PC-3 (cell line): ENCODE measurements at regions not wholly inside any gene's neighbourhood (a gene's known extent, or its start where the extent isn't known, plus 50 kb on each side); places are given as distances from the start of the nearest gene placed in this dataset.

ENCODE experiments used
- ATAC-seq: fragments of 200-7000 bp; cut with Tn5 transposase; 2 replicates; pipeline ENCODE4 v1.9.1; 2020; ENCODE audit warnings: mild to moderate bottlenecking, moderate library complexity
- BruUV-seq: library from RNA; stranded (reverse); fragments of 400-500 nt; replicated peaks from 2 replicates; lab custom pipeline; 2021; lab: Mats Ljungman, UMichigan
- CTCF ChIA-PET: fragments of 300-600 bp; sonication (Branson Sonifier 250); formaldehyde crosslinking; loops from one replicate; lab custom pipeline; 2022; ENCODE audit warnings: antibody characterized with exemption; lab: Charles Lee
- POLR2A ChIA-PET: fragments of 300-600 bp; sonication (Branson Sonifier 250); formaldehyde crosslinking; loops from one replicate; lab custom pipeline; 2022; ENCODE audit warnings: antibody characterized with exemption; ENCODE audit not compliant: unreplicated experiment; lab: Charles Lee
- DNase-seq: peaks from one replicate; pipeline ENCODE4 v3.0.0-alpha.2; 2015
- H2AFZ ChIP-seq: fragments of 300-600 bp; sonication (generic); 2 replicates; pipeline ENCODE4 v1.6.0; 2016; ENCODE audit warnings: antibody characterized with exemption, low read length
- H3F3A ChIP-seq: fragments of 300-600 bp; sonication (generic); one replicate; pipeline ENCODE4 v1.6.0; 2017; ENCODE audit warnings: antibody characterized with exemption, low read length, control low read depth, mild to moderate bottlenecking; ENCODE audit not compliant: unreplicated experiment
- H3K27ac ChIP-seq: fragments of 300-600 bp; sonication (generic); 2 replicates; pipeline ENCODE4 v1.5.1; 2016; ENCODE audit warnings: mild to moderate bottlenecking, low read length
- H3K27me3 ChIP-seq: fragments of 300-600 bp; sonication (generic); 2 replicates; pipeline ENCODE4 v1.6.1; 2016; ENCODE audit warnings: low read length, mixed read lengths
- H3K36me3 ChIP-seq: fragments of 300-600 bp; sonication (generic); 2 replicates; pipeline ENCODE4 v1.6.1; 2016; ENCODE audit warnings: low read depth, mixed run types, low read length, mixed read lengths
- H3K4me1 ChIP-seq: fragments of 300-600 bp; sonication (generic); 2 replicates; pipeline ENCODE4 v1.5.1; 2016; ENCODE audit warnings: low read length; ENCODE audit not compliant: insufficient read depth
- H3K4me2 ChIP-seq: fragments of 300-600 bp; sonication (generic); 2 replicates; pipeline ENCODE4 v1.6.0; 2016; ENCODE audit warnings: low read length
- H3K4me3 ChIP-seq: fragments of 300-600 bp; sonication (generic); 2 replicates; pipeline ENCODE4 v1.5.1; 2016; ENCODE audit warnings: mild to moderate bottlenecking, low read length, mixed read lengths
- H3K79me2 ChIP-seq: fragments of 300-600 bp; sonication (generic); 2 replicates; pipeline ENCODE4 v1.6.1; 2017; ENCODE audit warnings: low read length, mixed read lengths
- H3K9ac ChIP-seq: fragments of 300-600 bp; sonication (generic); 2 replicates; pipeline ENCODE4 v1.6.0; 2016; ENCODE audit warnings: mild to moderate bottlenecking, low read length
- H3K9me2 ChIP-seq: fragments of 300-600 bp; sonication (generic); replicated peaks from 2 replicates; pipeline ENCODE4 v1.6.1; 2016; ENCODE audit warnings: mixed run types, low read length, mixed read lengths
- H3K9me3 ChIP-seq: fragments of 300-600 bp; sonication (generic); 2 replicates; pipeline ENCODE4 v1.6.1; 2016; ENCODE audit warnings: low read length, mixed read lengths
- H4K20me1 ChIP-seq: fragments of 300-600 bp; sonication (generic); 2 replicates; pipeline ENCODE4 v1.6.1; 2016; ENCODE audit warnings: low read length, mixed read lengths
- EZH2 ChIP-seq: fragments of 300-600 bp; sonication (generic); IDR thresholded peaks from one replicate; pipeline ENCODE4 v1.6.1; 2017; ENCODE audit warnings: antibody characterized with exemption, mild to moderate bottlenecking, low read length; ENCODE audit not compliant: unreplicated experiment
- EZH2phosphoT487 ChIP-seq: fragments of 300-600 bp; sonication (generic); IDR thresholded peaks from 2 replicates; pipeline ENCODE4 v1.6.1; 2018; ENCODE audit warnings: mild to moderate bottlenecking, antibody characterized with exemption, low read length, borderline replicate concordance
- intact Hi-C: fragments of 100-400 bp; cut with micrococcal nuclease; formaldehyde crosslinking; loops from 2 replicates; pipeline ENCODE4 v1.9.0; 2023
- TF ChIP-seq, protein P1 (sequence below): fragments of 300-600 bp; sonication (generic); conservative IDR thresholded peaks from 2 replicates; pipeline ENCODE4 v1.5.1; 2017; ENCODE audit warnings: antibody characterized with exemption, low read depth, mild to moderate bottlenecking, low read length

DNA sequence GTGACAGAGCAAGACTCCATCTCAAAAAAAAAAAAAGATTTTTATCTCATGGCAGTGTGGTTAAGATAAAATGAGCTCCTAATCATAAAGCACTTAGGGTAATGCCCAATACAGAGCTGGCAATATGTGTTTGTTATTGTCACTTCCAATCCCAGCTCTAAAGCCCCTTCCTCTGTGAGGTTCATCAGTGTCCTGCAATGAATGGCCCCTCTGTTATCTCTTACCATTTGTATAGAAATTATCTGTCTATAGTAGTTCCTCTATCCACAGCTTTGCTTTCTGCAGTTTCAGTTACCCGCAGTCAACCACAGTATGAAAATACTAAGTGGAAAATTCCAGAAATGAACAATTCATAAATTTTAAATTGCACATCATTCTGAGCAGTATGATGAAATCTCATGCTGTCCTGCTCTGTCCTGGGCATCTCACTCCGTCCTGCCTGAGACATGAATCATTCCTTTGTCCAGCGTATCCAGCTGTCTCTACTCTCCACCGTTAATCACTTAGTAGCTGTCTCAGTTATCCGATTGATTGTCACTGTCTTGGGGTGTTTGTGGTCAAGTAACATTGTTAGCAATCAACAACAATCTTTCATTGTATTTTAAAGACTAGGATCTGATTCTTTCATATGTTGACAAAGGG is 50.2 kb upstream of the DNAH14 start:
- Histone ChIP-seq H3K4me2 (no peak overlapping the region), H3K79me2 (no peaks in the 10 kb centered on the region), H4K20me1 (no peaks in the 10 kb centered on the region), H3K36me3 (no peaks in the 10 kb centered on the region), H3K27ac (no peak overlapping the region), H3K27me3 (peaks cover 5% of the 10 kb centered on the region; the same call in 1 of the 2 replicates), H3F3A (no peaks in the 10 kb centered on the region), H2AFZ (no peak overlapping the region), H3K4me1 (0 out of 2 replicates have a peak, but pooled peaks cover 3% of the 10 kb centered on the region), H3K9me3 (no peaks in the 10 kb centered on the region), H3K9me2 (no peaks in the 10 kb centered on the region), H3K4me3 (no peak overlapping the region), H3K9ac (no peak overlapping the region)
- TF ChIP-seq, protein P1, sequence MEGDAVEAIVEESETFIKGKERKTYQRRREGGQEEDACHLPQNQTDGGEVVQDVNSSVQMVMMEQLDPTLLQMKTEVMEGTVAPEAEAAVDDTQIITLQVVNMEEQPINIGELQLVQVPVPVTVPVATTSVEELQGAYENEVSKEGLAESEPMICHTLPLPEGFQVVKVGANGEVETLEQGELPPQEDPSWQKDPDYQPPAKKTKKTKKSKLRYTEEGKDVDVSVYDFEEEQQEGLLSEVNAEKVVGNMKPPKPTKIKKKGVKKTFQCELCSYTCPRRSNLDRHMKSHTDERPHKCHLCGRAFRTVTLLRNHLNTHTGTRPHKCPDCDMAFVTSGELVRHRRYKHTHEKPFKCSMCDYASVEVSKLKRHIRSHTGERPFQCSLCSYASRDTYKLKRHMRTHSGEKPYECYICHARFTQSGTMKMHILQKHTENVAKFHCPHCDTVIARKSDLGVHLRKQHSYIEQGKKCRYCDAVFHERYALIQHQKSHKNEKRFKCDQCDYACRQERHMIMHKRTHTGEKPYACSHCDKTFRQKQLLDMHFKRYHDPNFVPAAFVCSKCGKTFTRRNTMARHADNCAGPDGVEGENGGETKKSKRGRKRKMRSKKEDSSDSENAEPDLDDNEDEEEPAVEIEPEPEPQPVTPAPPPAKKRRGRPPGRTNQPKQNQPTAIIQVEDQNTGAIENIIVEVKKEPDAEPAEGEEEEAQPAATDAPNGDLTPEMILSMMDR, result no peak
- TF ChIP-seq EZH2phosphoT487 (no peak), EZH2 (no peak)
- CTCF ChIA-PET, result no interaction called here
- intact Hi-C loops, result no loop called here
- no TSS peak for BruUV-seq
- ATAC-seq (no peak), DNase-seq (no peak)
- POLR2A ChIA-PET, result no interaction called here
